ENCODE measurements at regions not wholly inside any gene's neighbourhood (a gene's known extent, or its start where the extent isn't known, plus 50 kb on each side); places are given as distances from the start of the nearest gene placed in this dataset.

- DNase-seq: no peak
These were observed 235.7 kb upstream of the PWP1 start for GRCh38 chr12:107449891-107450290.

DNA sequence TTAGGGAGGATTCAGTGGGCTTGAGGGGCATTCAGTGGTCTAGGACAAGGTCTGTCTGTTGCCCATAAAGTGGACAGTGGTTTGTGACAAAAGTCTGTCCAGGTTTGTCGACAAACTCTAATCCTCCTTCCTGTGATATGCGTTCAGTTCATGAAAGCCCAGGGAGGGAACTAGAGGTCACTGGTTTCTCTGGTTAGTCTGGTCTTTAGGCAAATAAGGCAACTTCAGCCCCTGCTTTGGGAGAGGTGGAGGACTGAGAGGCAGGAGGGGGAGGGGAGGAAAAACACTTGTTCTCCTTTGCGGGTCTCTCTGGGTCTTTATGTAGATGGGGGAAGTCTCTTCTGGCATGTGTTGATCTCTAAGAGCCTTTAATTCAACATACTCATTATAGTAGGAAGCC lies 235.1 kb upstream of the PWP1 start:
- no peak for DNase-seq

DNA sequence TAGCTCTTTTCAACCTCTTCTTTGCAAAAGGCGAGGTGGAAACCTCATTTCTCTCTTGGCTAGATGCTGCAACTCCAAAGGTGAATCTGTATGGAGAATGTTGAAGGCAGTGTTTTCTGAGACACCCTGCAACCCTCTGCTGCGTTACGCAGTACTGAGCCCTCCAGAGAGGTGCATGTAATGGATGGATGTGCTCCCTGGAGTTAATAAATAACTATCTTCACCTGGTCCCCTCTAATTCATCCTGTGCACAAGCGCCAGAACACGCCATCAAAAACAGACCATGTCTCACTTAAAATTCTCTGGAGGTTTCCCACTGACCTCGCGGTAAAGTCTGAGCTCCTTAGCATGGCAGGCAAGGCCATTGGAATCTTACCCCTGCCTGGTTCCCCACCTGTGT lies 234.4 kb upstream of the PWP1 start:
- DNase-seq: no peak

- no peak for DNase-seq
These were observed 231.3 kb upstream of the PWP1 start for GRCh38 chr12:107454109-107454830.

GRCh38 chr12:107457362-107457935 lies 228.2 kb upstream of the PWP1 start:
- no peak for DNase-seq

DNA sequence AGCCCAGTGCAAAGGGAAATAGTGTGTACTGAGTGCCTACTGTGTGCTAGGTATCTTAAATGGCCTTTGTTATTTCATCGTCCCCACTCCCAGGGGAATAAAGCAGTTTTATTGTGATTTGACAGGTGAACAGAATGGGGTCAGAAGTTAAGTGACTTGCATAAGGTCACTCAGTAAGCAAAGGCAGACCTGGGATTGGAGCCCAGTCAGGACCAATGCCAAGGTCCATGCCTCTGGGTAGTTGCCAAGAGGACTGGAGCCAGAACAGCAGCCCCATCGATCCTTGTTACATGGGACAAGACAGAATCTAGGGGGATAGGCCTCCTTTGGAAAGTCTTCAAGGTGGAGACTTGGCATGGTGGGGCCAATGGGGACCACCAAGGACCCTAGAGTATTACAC lies 227.4 kb upstream of the PWP1 start:
- DNase-seq: no peak

DNA sequence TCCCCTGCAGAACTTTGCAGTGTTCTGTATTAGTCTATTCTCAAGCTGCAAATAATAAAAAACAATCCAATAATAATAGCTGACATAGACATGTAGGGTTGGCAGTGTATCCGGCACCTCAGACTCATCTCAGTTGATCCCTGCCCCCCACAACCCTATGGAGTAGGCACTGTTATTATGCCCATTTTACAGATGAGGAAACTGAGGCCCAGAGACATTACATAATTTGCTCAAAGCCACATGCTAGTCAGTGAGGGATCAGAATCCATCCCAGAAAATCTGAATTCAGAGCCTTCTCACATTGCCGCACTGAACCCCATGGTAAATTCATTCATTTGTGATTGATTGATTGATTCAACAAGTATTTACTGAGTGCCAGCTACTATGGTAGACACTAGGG lies 226.6 kb upstream of the PWP1 start:
- no peak for DNase-seq

- no peak for DNase-seq
These were observed 226.0 kb upstream of the PWP1 start for GRCh38 chr12:107459641-107460040.

DNA sequence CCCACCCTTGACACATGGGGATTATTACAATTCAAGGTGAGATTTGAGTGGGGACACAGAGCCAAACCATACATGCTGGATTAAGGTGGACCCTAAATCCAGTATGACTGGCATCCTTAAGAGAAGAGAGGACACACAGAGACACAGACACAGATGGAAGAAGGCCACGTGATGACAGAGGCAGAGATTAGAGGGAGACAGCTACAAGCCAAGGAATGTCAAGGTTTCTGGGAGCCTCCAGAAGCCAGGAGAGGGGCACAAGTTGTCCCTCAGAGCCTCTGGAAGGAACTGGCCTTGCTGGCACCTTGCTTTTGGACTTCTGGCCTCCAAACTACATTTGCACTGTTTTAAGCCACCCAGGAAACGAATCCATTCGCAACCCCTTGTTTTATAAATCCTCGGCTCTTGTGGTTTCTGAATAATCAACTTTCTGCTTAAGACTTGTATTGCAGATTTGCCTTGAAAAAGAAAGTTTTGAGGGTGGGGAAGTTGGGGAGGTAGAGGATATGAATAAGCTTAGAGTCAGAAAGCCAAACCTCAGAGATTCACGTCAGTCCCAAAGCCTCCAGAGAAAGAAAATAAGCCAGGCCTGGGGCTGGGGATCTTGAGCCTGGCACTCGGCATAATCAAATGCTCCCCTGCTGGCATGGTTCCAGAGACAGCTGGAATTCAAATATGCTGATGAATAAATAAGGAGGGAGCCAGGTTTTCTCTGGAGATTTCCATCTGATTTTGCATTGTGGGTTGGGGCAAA lies 224.2 kb upstream of the PWP1 start:
- no peak for DNase-seq

DNA sequence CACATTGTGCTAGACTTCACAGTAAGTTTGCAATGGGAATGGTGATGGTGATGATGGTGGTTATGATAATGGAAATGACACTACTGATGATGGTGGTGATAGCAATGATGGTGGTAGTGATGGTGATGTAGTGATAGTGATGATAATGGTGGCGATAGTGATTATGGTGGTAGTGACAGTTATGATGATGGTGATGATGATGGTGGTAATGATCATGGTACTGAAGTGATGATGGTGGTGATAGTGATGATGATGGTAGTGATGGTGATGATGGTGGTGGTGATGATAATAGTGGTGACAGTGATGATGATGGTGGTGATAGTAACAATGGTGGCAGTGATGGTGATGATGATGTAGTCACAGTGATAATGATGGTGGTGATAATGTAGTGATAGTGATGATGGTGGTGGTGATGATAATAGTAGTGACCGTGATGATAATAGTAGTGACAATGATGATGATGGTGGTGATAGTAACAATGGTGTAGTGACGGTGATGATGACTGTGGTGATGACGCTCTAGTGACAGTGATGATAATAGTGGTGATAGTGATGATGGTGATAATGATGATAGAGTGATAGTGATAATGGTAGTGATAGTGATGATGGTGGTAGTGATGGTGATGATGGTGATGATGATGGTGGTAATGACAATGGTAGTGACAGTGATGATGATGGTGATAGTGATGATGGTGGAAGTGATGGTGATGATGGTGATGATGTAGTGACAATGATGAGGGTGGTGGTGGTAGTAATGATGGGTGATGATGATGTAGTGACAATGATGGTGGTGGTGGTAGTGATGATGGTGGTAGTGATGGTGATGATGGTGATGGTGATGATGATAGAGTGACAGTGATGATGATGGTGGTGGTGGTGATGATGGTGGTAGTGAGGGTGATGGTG lies 222.9 kb upstream of the PWP1 start:
- DNase-seq: no peak

DNA sequence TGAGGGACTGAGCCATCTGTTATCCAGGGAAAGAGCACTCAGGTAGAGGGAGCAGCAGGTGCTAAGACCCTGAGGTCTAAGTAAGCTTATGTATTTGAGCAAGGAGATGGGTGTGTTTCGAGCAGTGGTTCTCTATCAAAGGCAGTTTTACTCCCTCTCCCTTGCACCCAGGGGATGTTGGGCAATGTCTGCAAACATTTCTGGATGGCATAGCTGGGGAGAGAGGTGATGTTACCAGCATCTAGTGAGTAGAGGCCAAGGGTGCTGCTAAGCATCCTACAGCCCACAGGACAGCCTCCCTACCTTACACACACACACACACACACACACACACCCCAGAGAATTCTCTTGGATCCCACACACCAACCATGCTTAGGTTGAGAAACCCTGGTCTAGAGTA lies 221.0 kb upstream of the PWP1 start:
- no peak for DNase-seq

GRCh38 chr12:107465625-107466024 lies 220.0 kb upstream of the PWP1 start:
- no peak for DNase-seq

GRCh38 chr12:107467716-107468115 lies 217.9 kb upstream of the PWP1 start:
- no peak for DNase-seq

GRCh38 chr12:107468182-107468581 lies 217.4 kb upstream of the PWP1 start:
- no peak for DNase-seq

- DNase-seq: no peak
These were observed 216.6 kb upstream of the PWP1 start for GRCh38 chr12:107469011-107469410.

DNA sequence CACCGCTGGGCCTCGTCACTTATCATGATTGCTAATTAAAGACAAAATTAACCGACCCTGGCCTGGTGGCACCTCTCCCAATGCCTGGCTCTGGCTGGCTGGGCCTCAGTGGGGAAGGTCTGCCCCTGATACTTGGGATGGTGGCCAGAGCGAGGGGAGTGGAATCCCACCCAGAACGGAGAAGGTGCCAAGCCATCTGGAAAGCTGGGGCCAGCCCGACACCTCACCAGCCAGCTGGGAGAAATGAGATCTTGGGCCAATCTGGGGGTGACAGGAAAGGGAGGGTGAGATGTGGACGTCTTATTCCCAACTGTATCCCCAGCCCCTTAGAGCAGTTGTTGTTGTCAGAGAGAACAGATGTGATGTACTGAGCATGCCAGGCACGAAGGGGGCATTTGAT lies 215.0 kb upstream of the PWP1 start:
- DNase-seq: no peak

GRCh38 chr12:107472308-107472707 lies 213.3 kb upstream of the PWP1 start:
- no peak for DNase-seq

DNA sequence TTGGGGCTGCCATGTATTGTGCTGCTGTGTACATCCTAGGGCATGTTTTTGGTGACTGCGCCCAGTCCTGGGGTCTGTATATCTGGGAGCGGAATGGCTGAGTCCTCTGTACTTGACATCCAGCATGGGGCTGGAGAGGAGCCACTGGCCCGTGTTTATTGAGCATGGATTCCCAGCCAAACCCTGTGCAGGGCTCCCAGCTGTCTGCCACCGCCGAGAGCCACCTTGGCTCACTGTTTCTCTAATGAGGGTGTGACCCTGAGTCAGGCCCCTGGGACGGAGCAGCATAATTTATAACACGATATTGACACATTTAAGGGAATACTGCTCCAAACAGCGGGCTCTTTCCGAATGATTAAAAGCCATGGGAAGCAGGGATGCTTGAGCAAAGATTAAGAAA lies 211.5 kb upstream of the PWP1 start:
- DNase-seq: no peak

GRCh38 chr12:107474639-107475539 lies 210.7 kb upstream of the PWP1 start:
- peak; percentile 27 for DNase-seq

GRCh38 chr12:107475900-107476299 lies 209.7 kb upstream of the PWP1 start:
- no peak for DNase-seq

GRCh38 chr12:107477018-107477417 lies 208.6 kb upstream of the PWP1 start:
- DNase-seq: no peak

- no peak for DNase-seq
These were observed 207.5 kb upstream of the PWP1 start for GRCh38 chr12:107477947-107478610.
